ENCODE measurements at regions not wholly inside any gene's neighbourhood (a gene's known extent, or its start where the extent isn't known, plus 50 kb on each side); places are given as distances from the start of the nearest gene placed in this dataset.

DNA sequence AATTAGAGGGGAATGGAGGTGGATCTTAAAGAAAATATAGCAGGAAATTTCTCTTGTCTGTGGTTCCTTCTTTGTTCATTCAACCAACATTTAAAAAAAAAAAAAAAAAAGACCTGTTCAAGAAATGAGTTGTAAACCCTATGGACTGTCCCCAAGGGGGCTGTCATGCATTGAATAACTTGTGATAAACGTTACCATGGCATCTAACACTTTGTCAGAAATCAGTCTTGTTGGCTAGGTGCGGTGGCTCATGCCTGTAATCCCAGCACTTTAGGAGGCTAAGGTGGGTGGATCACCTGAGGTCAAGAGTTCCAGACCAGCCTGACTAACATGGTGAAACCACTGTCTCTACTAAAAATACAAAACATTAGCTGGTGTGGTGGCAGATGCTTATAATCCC, 381.7 kb downstream of the BCKDHB start:
- TF ChIP-seq, protein P1, sequence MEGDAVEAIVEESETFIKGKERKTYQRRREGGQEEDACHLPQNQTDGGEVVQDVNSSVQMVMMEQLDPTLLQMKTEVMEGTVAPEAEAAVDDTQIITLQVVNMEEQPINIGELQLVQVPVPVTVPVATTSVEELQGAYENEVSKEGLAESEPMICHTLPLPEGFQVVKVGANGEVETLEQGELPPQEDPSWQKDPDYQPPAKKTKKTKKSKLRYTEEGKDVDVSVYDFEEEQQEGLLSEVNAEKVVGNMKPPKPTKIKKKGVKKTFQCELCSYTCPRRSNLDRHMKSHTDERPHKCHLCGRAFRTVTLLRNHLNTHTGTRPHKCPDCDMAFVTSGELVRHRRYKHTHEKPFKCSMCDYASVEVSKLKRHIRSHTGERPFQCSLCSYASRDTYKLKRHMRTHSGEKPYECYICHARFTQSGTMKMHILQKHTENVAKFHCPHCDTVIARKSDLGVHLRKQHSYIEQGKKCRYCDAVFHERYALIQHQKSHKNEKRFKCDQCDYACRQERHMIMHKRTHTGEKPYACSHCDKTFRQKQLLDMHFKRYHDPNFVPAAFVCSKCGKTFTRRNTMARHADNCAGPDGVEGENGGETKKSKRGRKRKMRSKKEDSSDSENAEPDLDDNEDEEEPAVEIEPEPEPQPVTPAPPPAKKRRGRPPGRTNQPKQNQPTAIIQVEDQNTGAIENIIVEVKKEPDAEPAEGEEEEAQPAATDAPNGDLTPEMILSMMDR (IDR thresholded peaks at IDR 0.05; ENCODE audit: insufficient read depth, low read length): no peak
- TF ChIP-seq POLR2AphosphoS5 (IDR thresholded peaks at IDR 0.05; ENCODE audit: low read depth) (no peak), SPI1 (IDR thresholded peaks at IDR 0.05; ENCODE audit: borderline replicate concordance, low read depth) (no peak), GABPA (IDR thresholded peaks at IDR 0.05; ENCODE audit: low read depth) (no peak)

All from HL-60 (cell line).